GM23248 (cell line): ENCODE measurements at regions not wholly inside any gene's neighbourhood (a gene's known extent, or its start where the extent isn't known, plus 50 kb on each side); places are given as distances from the start of the nearest gene placed in this dataset.

Experiments used
- EZH2 ChIP-seq: fragments of 200-600 bp; sonication (generic); IDR thresholded peaks from 2 replicates; pipeline ENCODE4 v1.6.1; 2018; ENCODE audit warnings: antibody characterized with exemption, mild to moderate bottlenecking; ENCODE audit not compliant: insufficient read depth, poor library complexity, severe bottlenecking
- EZH2phosphoT487 ChIP-seq: fragments of 200-600 bp; sonication (generic); IDR thresholded peaks from 2 replicates; pipeline ENCODE4 v1.6.1; 2018; ENCODE audit warnings: antibody characterized with exemption, moderate library complexity, mild to moderate bottlenecking, low read depth; ENCODE audit not compliant: insufficient read depth

GRCh38 chr18:24922491-24922890 lies 429.5 kb downstream of the ZNF521 start:
- TF ChIP-seq EZH2 (no peak), EZH2phosphoT487 (no peak)
